GM12878 (cell line): ENCODE measurements at regions not wholly inside any gene's neighbourhood (a gene's known extent, or its start where the extent isn't known, plus 50 kb on each side); places are given as distances from the start of the nearest gene placed in this dataset.
A peak's percentile ranks its signal among the peaks of the same experiment; 100 is the strongest.

ENCODE experiments used
- ATAC-seq: fragments of 200-7000 bp; cut with Tn5 transposase; 3 replicates; pipeline ENCODE4 v1.9.1; 2020; ENCODE audit warnings: mild to moderate bottlenecking, moderate library complexity
- BruUV-seq: library from RNA; stranded (reverse); fragments of 400-500 nt; replicated peaks from 2 replicates; lab custom pipeline; 2021; lab: Mats Ljungman, UMichigan
- CTCF ChIA-PET: fragments of 300-600 bp; sonication (Branson Sonifier 250); formaldehyde crosslinking; extraction: SDS; loops from one replicate; lab custom pipeline; 2021; ENCODE audit warnings: inconsistent platforms; lab: Yijun Ruan, JAX
- POLR2A ChIA-PET: fragments of 350-600 bp; formaldehyde crosslinking; extraction: SDS; loops from one replicate; lab custom pipeline; 2021; ENCODE audit warnings: inconsistent platforms; lab: Charles Lee
- RAD21 ChIA-PET: fragments of 300-600 bp; sonication (Branson Sonifier 250); formaldehyde crosslinking; loops from one replicate; lab custom pipeline; 2023; ENCODE audit warnings: antibody characterized with exemption; ENCODE audit not compliant: unreplicated experiment; lab: Charles Lee
- SMC1A ChIA-PET: fragments of 300-600 bp; sonication (Branson Sonifier 250); formaldehyde crosslinking; loops from one replicate; lab custom pipeline; 2023; ENCODE audit not compliant: unreplicated experiment, uncharacterized antibody; lab: Charles Lee
- DNase-seq: peaks from one replicate; pipeline ENCODE4 v3.0.0-alpha.2; 2011; ENCODE audit warnings: low read depth, low spot score
- FAIRE-seq: peaks from 3 replicates; lab custom pipeline; 2011; peaks lifted over from hg19 to GRCh38; lab: Jason Lieb, UNC
- H2AFZ ChIP-seq: 2 replicates; pipeline ENCODE4 v1.6.0; 2011; ENCODE audit warnings: low read depth, low read length, control low read depth; ENCODE audit not compliant: control insufficient read depth
- H3K27ac ChIP-seq: 2 replicates; pipeline ENCODE4 v1.5.1; 2011; ENCODE audit warnings: control low read depth; ENCODE audit not compliant: control insufficient read depth, insufficient read depth
- H3K27me3 ChIP-seq, 2 experiments: replicated peaks in 1 of 2; 2 replicates each; pipeline versions ENCODE4 v1.6.0 to v1.6.1; 2011; ENCODE audit warnings: low read length in 1 of 2; ENCODE audit not compliant: control insufficient read depth in 2 of 2, insufficient read depth in 2 of 2
- H3K36me3 ChIP-seq, 2 experiments: 2 replicates each; pipeline ENCODE4 v1.5.1; 2011; ENCODE audit warnings: low read length in 1 of 2; ENCODE audit not compliant: control insufficient read depth in 2 of 2, insufficient read depth in 2 of 2
- H3K4me1 ChIP-seq: 2 replicates; pipeline ENCODE4 v1.6.1; 2011; ENCODE audit warnings: mild to moderate bottlenecking, low read length, moderate library complexity, mixed read lengths; ENCODE audit not compliant: control insufficient read depth, insufficient read depth
- H3K4me2 ChIP-seq: 2 replicates; pipeline ENCODE4 v1.6.0; 2011; ENCODE audit warnings: control low read depth; ENCODE audit not compliant: control insufficient read depth, insufficient read depth
- H3K4me3 ChIP-seq: fragments of 200-600 bp; sonication (generic); 2 replicates; pipeline ENCODE4 v1.5.1; 2016
- H3K79me2 ChIP-seq: 2 replicates; pipeline ENCODE4 v1.6.0; 2011; ENCODE audit warnings: low read length; ENCODE audit not compliant: control insufficient read depth, insufficient read depth
- H3K9ac ChIP-seq: 2 replicates; pipeline ENCODE4 v1.8.0; 2011; ENCODE audit warnings: low read length, control low read depth, mixed read lengths; ENCODE audit not compliant: control insufficient read depth, insufficient read depth
- H3K9me3 ChIP-seq: replicated peaks from 3 replicates; pipeline ENCODE4 v1.5.1; 2011; ENCODE audit warnings: mild to moderate bottlenecking, low read length; ENCODE audit not compliant: control insufficient read depth, insufficient read depth
- H4K20me1 ChIP-seq: 2 replicates; pipeline ENCODE4 v1.6.0; 2011; ENCODE audit not compliant: control insufficient read depth, insufficient read depth
- BRCA1 ChIP-seq: IDR thresholded peaks from 2 replicates; pipeline ENCODE4 v1.6.1; 2011; ENCODE audit warnings: low read depth, low read length, improper control_type of control experiment
- FOXM1 ChIP-seq: IDR thresholded peaks from 2 replicates; pipeline ENCODE4 v1.6.1; 2012; ENCODE audit warnings: low read depth, mild to moderate bottlenecking, inconsistent platforms, low read length, moderate library complexity
- MAX ChIP-seq: IDR thresholded peaks from 2 replicates; pipeline ENCODE4 v1.6.1; 2012; ENCODE audit warnings: low read depth, low read length, improper control_type of control experiment
- MEF2B ChIP-seq: fragments of 450-650 bp; IDR thresholded peaks from 2 replicates; pipeline ENCODE4 v1.6.1; 2018; ENCODE audit warnings: mild to moderate bottlenecking, moderate library complexity; ENCODE audit not compliant: partially characterized antibody, poor library complexity, severe bottlenecking
- NFYA ChIP-seq: IDR thresholded peaks from 2 replicates; pipeline ENCODE4 v1.6.1; 2011; ENCODE audit warnings: low read depth, mild to moderate bottlenecking, low read length, improper control_type of control experiment, borderline replicate concordance
- RAD51 ChIP-seq: fragments of 450-650 bp; IDR thresholded peaks from 2 replicates; pipeline ENCODE4 v1.6.1; 2016; ENCODE audit warnings: moderate library complexity, mild to moderate bottlenecking, inconsistent platforms
- RELB ChIP-seq: fragments of 450-650 bp; IDR thresholded peaks from 2 replicates; pipeline ENCODE4 v1.6.1; 2017; ENCODE audit warnings: low read depth, mild to moderate bottlenecking, moderate library complexity
- RUNX3 ChIP-seq: IDR thresholded peaks from 2 replicates; pipeline ENCODE4 v1.6.1; 2012; ENCODE audit warnings: low read length, inconsistent platforms
- SP1 ChIP-seq: IDR thresholded peaks from one replicate; pipeline ENCODE4 v1.6.1; 2011; ENCODE audit warnings: low read depth, low read length
- ZNF24 ChIP-seq: fragments of 450-650 bp; IDR thresholded peaks from 2 replicates; pipeline ENCODE4 v1.6.1; 2017; ENCODE audit warnings: antibody characterized with exemption, mild to moderate bottlenecking
- ZNF592 ChIP-seq: fragments of 450-650 bp; IDR thresholded peaks from 2 replicates; pipeline ENCODE4 v1.6.1; 2017; ENCODE audit warnings: mild to moderate bottlenecking, moderate library complexity
- WGBS: methylation state at CpG from one replicate; pipeline ENCODE4 v1.1.6; 2016; ENCODE audit warnings: low lambda C conversion rate; ENCODE audit not compliant: insufficient replicate concordance, insufficient coverage; ENCODE audit errors: missing lambda C conversion rate; 5-methylcytosine and 5-hydroxymethylcytosine counted together
- in situ Hi-C: fragments of 300-500 bp; cut with MboI; formaldehyde crosslinking; loops from 9 replicates; pipeline ENCODE4 v1.14.3; 2018; ENCODE audit warnings: mixed read lengths
- intact Hi-C: fragments of 100-400 bp; cut with micrococcal nuclease; formaldehyde crosslinking; loops from one replicate; pipeline ENCODE4 v1.14.2; 2022; ENCODE audit not compliant: unreplicated experiment
- TF ChIP-seq, protein P1 (sequence below): fragments of 450-650 bp; formaldehyde crosslinking; IDR thresholded peaks from 2 replicates; pipeline ENCODE4 v1.5.0; 2022; ENCODE audit warnings: mild to moderate bottlenecking, missing genetic modification characterization

GRCh38 chr13:31909864-31910551 lies 121.6 kb upstream of the FRY start:
- Histone ChIP-seq H3K79me2 (no peaks in the 10 kb centered on the region), H3K36me3 (no peaks in the 10 kb centered on the region), H3K4me3 (no peak overlapping the region), H3K9ac (no peak overlapping the region), H2AFZ (no peak overlapping the region), H3K27me3 (no peaks in the 10 kb centered on the region; a peak in 2 of 4 replicates), H4K20me1 (no peaks in the 10 kb centered on the region), H3K9me3 (no peaks in the 10 kb centered on the region), H3K4me1 (no peaks in the 10 kb centered on the region), H3K27ac (no peak overlapping the region), H3K4me2 (no peak overlapping the region)
- DNase-seq = peak; percentile 37
- BruUV-seq = no TSS peak
- ChIA-PET SMC1A (interaction anchor here (0.6 to 6.2 kb wide), 70 partner anchors 8 to 1820 kb away, joined by 3 to 46 read pairs (median 4); partner anchors contain the start of genes BRCA2 and ZAR1L), CTCF (interaction anchor here (0.6 to 4.4 kb wide), 79 partner anchors 8 to 751 kb away, joined by 3 to 64 read pairs (median 5); partner anchors contain the start of genes BRCA2 and ZAR1L), RAD21 (interaction anchor here (0.6 to 3.0 kb wide), 53 partner anchors 10 to 671 kb away, joined by 3 to 46 read pairs (median 5); partner anchors contain the start of genes BRCA2, FRY, N4BP2L1 and ZAR1L), POLR2A (interaction anchor here (0.6 to 1.6 kb wide), 6 partner anchors 14 to 412 kb away, joined by 3 to 6 read pairs (median 4); no protein-coding TSS in a partner anchor)
- intact Hi-C loops (loop anchor here (1.0 to 5.0 kb wide), 4 partner anchors 77 to 400 kb away; no protein-coding TSS in a partner anchor), in situ Hi-C loops (loop anchor here (5.0 kb wide), 1 partner anchor 402 kb away; no protein-coding TSS in a partner anchor)
- ATAC-seq = peak; percentile 73
- WGBS = 16% methylated on average over 6 of the region's 6 CpGs
- FAIRE-seq = peak; percentile 84
- TF ChIP-seq FOXM1 (0 out of 2 replicates have a peak, but pooled peaks have one; percentile 28), NFYA (no peak), MAX (no peak), RUNX3 (peak; percentile 19; the same call in 1 of the 2 replicates), BRCA1 (no peak), MEF2B (peak; percentile 71), RAD51 (peak; percentile 83), SP1 (no peak), ZNF592 (0 out of 2 replicates have a peak, but pooled peaks have one; percentile 54), ZNF24 (no peak), RELB (0 out of 2 replicates have a peak, but pooled peaks have one; percentile 42)
- TF ChIP-seq, protein P1, sequence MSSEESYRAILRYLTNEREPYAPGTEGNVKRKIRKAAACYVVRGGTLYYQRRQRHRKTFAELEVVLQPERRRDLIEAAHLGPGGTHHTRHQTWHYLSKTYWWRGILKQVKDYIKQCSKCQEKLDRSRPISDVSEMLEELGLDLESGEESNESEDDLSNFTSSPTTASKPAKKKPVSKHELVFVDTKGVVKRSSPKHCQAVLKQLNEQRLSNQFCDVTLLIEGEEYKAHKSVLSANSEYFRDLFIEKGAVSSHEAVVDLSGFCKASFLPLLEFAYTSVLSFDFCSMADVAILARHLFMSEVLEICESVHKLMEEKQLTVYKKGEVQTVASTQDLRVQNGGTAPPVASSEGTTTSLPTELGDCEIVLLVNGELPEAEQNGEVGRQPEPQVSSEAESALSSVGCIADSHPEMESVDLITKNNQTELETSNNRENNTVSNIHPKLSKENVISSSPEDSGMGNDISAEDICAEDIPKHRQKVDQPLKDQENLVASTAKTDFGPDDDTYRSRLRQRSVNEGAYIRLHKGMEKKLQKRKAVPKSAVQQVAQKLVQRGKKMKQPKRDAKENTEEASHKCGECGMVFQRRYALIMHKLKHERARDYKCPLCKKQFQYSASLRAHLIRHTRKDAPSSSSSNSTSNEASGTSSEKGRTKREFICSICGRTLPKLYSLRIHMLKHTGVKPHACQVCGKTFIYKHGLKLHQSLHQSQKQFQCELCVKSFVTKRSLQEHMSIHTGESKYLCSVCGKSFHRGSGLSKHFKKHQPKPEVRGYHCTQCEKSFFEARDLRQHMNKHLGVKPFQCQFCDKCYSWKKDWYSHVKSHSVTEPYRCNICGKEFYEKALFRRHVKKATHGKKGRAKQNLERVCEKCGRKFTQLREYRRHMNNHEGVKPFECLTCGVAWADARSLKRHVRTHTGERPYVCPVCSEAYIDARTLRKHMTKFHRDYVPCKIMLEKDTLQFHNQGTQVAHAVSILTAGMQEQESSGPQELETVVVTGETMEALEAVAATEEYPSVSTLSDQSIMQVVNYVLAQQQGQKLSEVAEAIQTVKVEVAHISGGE (CRISPR knock-in tag) = no peak
